PC-9 (cell line): ENCODE measurements at regions not wholly inside any gene's neighbourhood (a gene's known extent, or its start where the extent isn't known, plus 50 kb on each side); places are given as distances from the start of the nearest gene placed in this dataset.

Experiments
- CTCF ChIP-seq: fragments of 200-600 bp; sonication (generic); conservative IDR thresholded peaks from 2 replicates; pipeline ENCODE4 v1.6.1; 2017; ENCODE audit warnings: mixed run types, antibody characterized with exemption, mild to moderate bottlenecking, moderate library complexity
- EZH2 ChIP-seq: fragments of 200-600 bp; sonication (generic); IDR thresholded peaks from 2 replicates; pipeline ENCODE4 v1.8.0; 2017; ENCODE audit warnings: antibody characterized with exemption, low read depth

DNA sequence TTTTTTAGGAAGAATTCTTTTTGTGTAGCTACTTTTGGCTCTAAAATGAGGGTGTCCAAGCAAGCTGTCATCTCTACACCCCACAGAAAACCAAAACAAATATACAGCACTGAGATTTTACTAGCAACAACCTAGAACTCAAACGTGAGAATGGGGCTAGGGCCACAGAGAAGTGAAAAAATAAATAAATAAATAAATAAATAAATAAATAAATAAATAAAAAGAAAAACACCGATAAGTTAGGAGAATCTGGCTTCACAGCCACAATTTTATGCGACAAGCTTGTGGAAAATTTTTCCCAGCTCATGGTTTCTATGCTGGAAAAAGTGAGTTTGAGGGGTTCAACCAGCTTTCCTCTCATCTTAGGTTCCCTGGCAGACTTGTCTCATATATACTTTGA is 324.6 kb upstream of the TACR3 start:
- TF ChIP-seq CTCF (no peak), EZH2 (no peak)
